ENCODE measurements at regions not wholly inside any gene's neighbourhood (a gene's known extent, or its start where the extent isn't known, plus 50 kb on each side); places are given as distances from the start of the nearest gene placed in this dataset.

DNA sequence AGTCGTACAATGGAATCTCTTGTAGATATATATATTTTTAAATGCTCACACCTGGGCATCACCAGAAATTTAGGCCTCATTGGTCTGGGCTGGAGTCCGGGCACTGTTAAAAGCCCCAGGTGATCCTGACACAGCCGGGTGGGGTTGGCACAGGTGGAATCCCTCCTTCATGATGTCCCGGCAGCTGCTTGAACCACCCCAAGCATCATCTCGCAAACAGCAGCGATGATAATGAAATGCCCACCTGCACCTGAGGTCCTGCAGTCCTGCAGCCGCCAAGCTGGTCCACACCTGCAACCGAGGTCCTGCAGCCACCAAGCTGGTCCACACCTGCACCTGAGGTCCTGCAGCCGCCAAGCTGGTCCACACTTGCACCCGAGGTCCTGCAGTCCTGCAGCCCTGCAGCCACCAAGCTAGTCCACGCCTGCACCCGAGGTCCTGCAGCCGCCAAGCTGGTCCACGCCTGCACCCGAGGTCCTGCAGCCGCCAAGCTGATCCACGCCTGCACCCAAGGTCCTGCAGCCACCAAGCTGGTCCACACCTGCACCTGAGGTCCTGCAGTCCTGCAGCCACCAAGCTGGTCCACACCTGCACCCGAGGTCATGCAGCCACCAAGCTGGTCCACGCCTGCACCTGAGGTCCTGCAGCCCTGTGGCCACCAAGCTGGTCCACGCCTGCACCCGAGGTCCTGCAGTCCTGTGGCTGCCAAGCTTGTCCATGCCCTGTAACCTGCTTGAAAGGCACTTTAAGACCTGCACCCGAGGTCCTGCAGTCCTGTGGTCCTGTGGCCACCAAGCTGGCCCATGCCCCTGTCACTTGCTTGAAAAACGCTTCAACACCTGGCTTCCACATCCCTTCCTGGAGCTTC, 261.2 kb downstream of the DLL1 start:
- H3K9me3 ChIP-seq: no peaks in the 10 kb centered on the region
- DNase-seq: no peak
- H3K4me3 ChIP-seq: no peak overlapping the region

GRCh38 chr6:170028629-170029345, 262.1 kb downstream of the DLL1 start:
- Histone ChIP-seq H3K9me3 (no peaks in the 10 kb centered on the region), H3K27me3 (no peaks in the 10 kb centered on the region), H3K36me3 (no peaks in the 10 kb centered on the region), H3K4me3 (no peak overlapping the region)
- DNase-seq: no peak

More for the DNA sequence above, 261.2 kb downstream of the DLL1 start:
- Histone ChIP-seq H3K36me3 (no peaks in the 10 kb centered on the region), H3K27me3 (no peaks in the 10 kb centered on the region)

GRCh38 chr6:170027647-170028043, 263.2 kb downstream of the DLL1 start:
- Histone ChIP-seq H3K27me3 (no peaks in the 10 kb centered on the region), H3K4me3 (no peak overlapping the region), H3K9me3 (no peaks in the 10 kb centered on the region), H3K36me3 (no peaks in the 10 kb centered on the region)
- DNase-seq: no peak

- no peaks in the 10 kb centered on the region for H3K27me3 ChIP-seq
- H3K9me3 ChIP-seq: no peaks in the 10 kb centered on the region
- H3K36me3 ChIP-seq: no peaks in the 10 kb centered on the region
- H3K4me3 ChIP-seq: no peak overlapping the region
- DNase-seq: no peak
Measured at GRCh38 chr6:170026751-170027646, 263.9 kb downstream of the DLL1 start.

GRCh38 chr6:170025935-170026750, 264.7 kb downstream of the DLL1 start:
- no peaks in the 10 kb centered on the region for H3K9me3 ChIP-seq
- no peak overlapping the region for H3K4me3 ChIP-seq
- no peak for DNase-seq
- H3K36me3 ChIP-seq: no peaks in the 10 kb centered on the region
- no peaks in the 10 kb centered on the region for H3K27me3 ChIP-seq

DNA sequence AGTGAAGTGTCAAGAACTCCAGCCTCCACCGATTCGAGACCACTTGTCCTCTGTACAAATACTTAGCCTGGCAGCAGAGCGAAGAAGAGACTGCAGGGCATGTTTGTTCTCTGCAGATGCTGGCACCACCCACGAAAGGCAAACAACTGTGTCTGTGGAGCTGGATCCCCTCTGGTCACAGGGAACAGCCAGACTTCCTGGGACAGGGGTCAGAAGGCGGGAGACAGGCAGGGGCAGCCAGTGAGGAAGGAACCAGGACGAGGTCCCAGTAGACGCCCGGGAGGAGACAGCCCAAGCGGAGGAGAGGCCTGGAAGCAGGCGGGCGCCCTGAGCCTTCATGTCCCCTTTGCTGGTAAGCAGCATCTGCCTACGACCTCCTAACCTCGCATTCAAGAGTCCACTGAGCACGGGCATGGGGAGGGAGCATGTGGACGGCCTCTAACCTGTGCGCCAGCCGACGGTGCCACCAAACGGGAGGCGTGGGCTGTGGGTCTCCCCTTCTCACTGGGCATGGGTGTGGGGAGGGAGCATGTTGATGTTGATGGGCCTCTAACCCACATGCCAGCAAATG, 265.5 kb downstream of the DLL1 start:
- DNase-seq: no peak
- H3K4me3 ChIP-seq: no peak overlapping the region
- no peaks in the 10 kb centered on the region for H3K27me3 ChIP-seq
- H3K9me3 ChIP-seq: no peaks in the 10 kb centered on the region
- no peaks in the 10 kb centered on the region for H3K36me3 ChIP-seq

DNA sequence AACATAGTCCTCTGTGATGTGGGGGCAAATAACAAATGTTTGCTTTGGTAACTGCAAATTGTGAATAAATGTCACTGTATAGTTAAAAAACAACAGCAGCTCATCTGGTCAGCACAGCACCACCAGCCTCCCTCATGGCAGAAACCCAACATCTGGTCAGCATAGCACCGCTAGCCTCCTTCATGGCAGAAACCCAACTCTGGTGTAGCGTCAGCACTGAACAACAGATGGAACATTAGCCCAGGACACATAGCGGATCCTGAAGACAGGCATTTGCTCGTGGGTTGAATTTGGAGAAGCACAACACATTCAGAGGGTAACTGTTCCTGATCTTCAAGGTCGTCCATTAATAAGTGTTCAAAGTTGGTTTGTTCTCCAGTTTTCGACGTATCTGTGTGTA, 265.9 kb downstream of the DLL1 start:
- DNase-seq: peak; percentile 71
- no peaks in the 10 kb centered on the region for H3K27me3 ChIP-seq
- no peaks in the 10 kb centered on the region for H3K36me3 ChIP-seq
- H3K4me3 ChIP-seq: no peak overlapping the region
- H3K9me3 ChIP-seq: no peaks in the 10 kb centered on the region

DNA sequence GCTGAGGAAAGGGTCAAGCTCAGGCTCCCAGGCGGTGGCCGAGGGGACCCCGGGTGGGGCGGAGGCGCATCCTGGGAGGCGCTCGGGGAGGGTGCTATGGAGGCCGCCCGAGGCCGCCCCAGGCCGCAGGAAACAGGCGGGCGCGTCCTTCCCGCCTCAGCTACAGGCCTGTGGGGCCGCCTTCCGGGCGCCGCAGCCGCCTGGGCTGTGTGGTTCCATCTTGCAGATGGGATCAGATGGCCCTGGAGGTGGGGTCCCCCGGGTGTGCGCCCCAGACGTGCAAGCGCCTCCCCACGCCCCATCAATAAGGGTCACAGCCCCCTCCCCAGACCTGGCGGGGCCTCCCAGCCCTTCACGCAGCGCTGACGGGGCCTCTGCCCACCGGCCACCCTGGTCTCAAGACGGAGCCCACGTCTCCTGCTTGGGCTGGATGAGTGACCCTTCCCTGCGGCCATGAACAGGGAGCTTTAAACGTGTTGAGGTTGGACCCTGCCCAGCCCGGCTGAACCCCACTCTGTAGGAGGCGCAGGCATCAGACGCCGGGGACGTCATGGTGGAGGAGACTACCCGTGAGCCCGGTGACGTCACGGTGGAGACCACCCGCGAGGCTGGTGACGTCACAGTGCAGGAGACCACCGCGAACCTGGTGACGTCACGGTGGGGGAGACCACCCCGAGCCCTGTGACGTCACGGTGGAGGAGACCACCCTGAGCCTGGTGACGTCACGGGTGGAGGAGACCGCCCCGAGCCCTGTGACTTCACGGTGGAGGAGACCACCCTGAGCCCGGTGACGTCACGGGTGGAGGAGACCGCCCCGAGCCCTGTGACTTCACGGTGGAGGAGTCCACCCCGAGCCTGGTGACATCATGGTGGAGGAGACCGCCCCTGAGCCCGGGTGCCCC, 267.0 kb downstream of the DLL1 start:
- H3K36me3 ChIP-seq: no peaks in the 10 kb centered on the region
- no peaks in the 10 kb centered on the region for H3K9me3 ChIP-seq
- no peaks in the 10 kb centered on the region for H3K27me3 ChIP-seq
- no peak for DNase-seq
- H3K4me3 ChIP-seq: no peak overlapping the region

- H3K9me3 ChIP-seq: no peaks in the 10 kb centered on the region
- no peaks in the 10 kb centered on the region for H3K27me3 ChIP-seq
- H3K4me3 ChIP-seq: no peak overlapping the region
- H3K36me3 ChIP-seq: no peaks in the 10 kb centered on the region
- no peak for DNase-seq
Measured at GRCh38 chr6:170022827-170023619, 267.9 kb downstream of the DLL1 start.

- no peak overlapping the region for H3K4me3 ChIP-seq
- H3K36me3 ChIP-seq: no peaks in the 10 kb centered on the region
- no peaks in the 10 kb centered on the region for H3K9me3 ChIP-seq
- DNase-seq: no peak
- H3K27me3 ChIP-seq: no peaks in the 10 kb centered on the region
Measured at GRCh38 chr6:170022291-170022722, 268.6 kb downstream of the DLL1 start.

DNA sequence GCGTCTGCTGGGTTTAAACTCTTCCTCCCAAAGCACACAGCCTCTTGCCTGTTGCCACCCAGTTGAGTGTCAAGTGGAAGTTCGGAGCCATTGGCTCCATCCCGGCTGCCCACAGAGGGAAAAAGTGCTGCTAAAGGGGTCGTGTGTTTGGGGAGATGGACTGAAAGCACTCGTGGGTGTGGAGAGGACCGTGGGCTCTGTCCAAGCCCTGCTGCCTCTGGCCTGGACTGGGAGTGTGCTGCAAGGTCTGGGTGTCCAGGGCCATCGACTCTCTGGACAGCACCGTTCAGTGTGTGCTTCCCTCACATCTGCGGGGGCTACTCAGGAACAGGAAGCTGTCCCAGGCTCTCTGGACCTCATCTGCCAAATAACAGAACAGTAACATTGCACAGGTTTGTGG, 269.3 kb downstream of the DLL1 start:
- DNase-seq: no peak
- no peak overlapping the region for H3K4me3 ChIP-seq
- no peaks in the 10 kb centered on the region; the same call in 1 of the 2 replicates for H3K27me3 ChIP-seq
- no peaks in the 10 kb centered on the region for H3K9me3 ChIP-seq
- H3K36me3 ChIP-seq: no peaks in the 10 kb centered on the region

DNA sequence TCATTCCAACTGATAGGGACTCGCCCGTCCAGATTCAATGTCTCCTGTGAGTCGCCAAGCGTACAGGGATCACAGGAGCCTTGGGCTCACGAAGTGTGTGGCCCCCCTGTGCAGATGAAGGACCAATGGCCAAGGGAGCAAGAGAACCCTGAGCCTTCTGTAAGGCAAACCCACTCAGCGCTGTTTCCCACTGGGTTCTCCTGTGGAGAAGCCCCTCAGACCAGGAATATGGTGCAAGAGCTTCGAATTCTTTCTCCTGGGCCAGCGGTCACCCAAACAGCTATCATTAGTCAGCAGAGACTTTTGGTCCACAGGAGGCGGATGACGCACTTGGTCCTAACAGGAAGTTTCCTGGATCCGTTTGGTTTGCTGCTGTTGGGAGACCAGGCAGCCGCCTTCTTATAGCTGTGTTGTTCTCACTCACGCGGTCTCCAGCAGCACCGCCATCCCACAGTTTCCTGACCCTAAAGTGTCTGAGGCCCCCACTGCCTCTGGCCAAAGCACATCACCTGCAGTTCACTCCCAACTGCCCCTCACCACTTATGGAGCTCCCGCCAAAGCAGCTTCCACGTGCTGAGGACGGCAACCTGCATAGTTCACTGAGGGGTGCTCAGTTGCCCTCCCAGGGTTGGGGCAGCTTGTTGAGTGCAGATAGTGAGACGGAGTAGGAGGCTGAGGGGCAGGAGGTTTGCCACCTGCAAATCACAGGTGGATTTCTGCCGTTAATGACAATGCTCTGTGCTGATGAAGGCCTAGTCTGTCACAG, 268.6 kb downstream of the ERMARD start:
- Histone ChIP-seq H3K27me3 (peaks cover 7% of the 10 kb centered on the region), H3K9me3 (no peaks in the 10 kb centered on the region), H3K4me3 (no peak overlapping the region), H3K36me3 (no peaks in the 10 kb centered on the region)
- DNase-seq: no peak

- Histone ChIP-seq H3K27me3 (peaks cover 14% of the 10 kb centered on the region), H3K9me3 (no peaks in the 10 kb centered on the region), H3K4me3 (no peak overlapping the region), H3K36me3 (no peaks in the 10 kb centered on the region)
- DNase-seq: no peak
Measured at GRCh38 chr6:170018936-170019817, 267.8 kb downstream of the ERMARD start.
